ENCODE measurements at regions not wholly inside any gene's neighbourhood (a gene's known extent, or its start where the extent isn't known, plus 50 kb on each side); places are given as distances from the start of the nearest gene placed in this dataset.

- no peak for TF ChIP-seq CTCF (IDR thresholded peaks at IDR 0.05)
- no peak for TF ChIP-seq POLR2A (IDR thresholded peaks at IDR 0.05)
Measured at GRCh38 chr2:2613279-2614199, 282.5 kb upstream of the MYT1L start.

Data from lower leg skin (tissue), 3 donors.